IMR-90 (cell line): ENCODE measurements at regions not wholly inside any gene's neighbourhood (a gene's known extent, or its start where the extent isn't known, plus 50 kb on each side); places are given as distances from the start of the nearest gene placed in this dataset.

Source experiments
- BHLHE40 ChIP-seq: fragments of 150-350 bp; IDR thresholded peaks from 2 replicates; pipeline ENCODE4 v1.6.1; 2016; ENCODE audit warnings: mild to moderate bottlenecking, low read depth, low read length
- CEBPB ChIP-seq: IDR thresholded peaks from 2 replicates; pipeline ENCODE4 v1.6.1; 2012; ENCODE audit warnings: low read depth, low read length, improper control_type of control experiment
- CHD1 ChIP-seq: IDR thresholded peaks from 2 replicates; pipeline ENCODE4 v1.6.1; 2012; ENCODE audit warnings: low read depth, low read length, improper control_type of control experiment
- CTCF ChIP-seq: conservative IDR thresholded peaks from 2 replicates; pipeline ENCODE4 v1.5.1; 2012; ENCODE audit warnings: mild to moderate bottlenecking, low read depth, low read length, improper control_type of control experiment
- FOS ChIP-seq: fragments of 150-350 bp; IDR thresholded peaks from 2 replicates; pipeline ENCODE4 v1.6.1; 2016; ENCODE audit warnings: low read depth, low read length
- MAFK ChIP-seq: IDR thresholded peaks from 2 replicates; pipeline ENCODE4 v1.6.1; 2012; ENCODE audit warnings: low read depth, low read length, improper control_type of control experiment
- MAZ ChIP-seq: IDR thresholded peaks from 2 replicates; pipeline ENCODE4 v1.6.1; 2012; ENCODE audit warnings: low read depth, mild to moderate bottlenecking, low read length, improper control_type of control experiment, moderate library complexity, borderline replicate concordance
- MXI1 ChIP-seq: IDR thresholded peaks from 2 replicates; pipeline ENCODE4 v1.6.1; 2012; ENCODE audit warnings: low read depth, mild to moderate bottlenecking, low read length, moderate library complexity, borderline replicate concordance
- POLR2A ChIP-seq: IDR thresholded peaks from 2 replicates; pipeline ENCODE4 v1.6.1; 2012; ENCODE audit warnings: mild to moderate bottlenecking, low read depth, low read length
- RAD21 ChIP-seq: IDR thresholded peaks from 2 replicates; pipeline ENCODE4 v1.6.1; 2012; ENCODE audit warnings: low read length, improper control_type of control experiment
- RFX5 ChIP-seq: IDR thresholded peaks from 2 replicates; pipeline ENCODE4 v1.8.0; 2012; ENCODE audit warnings: low read depth, mild to moderate bottlenecking, low read length, moderate library complexity
- SMC3 ChIP-seq: fragments of 150-350 bp; IDR thresholded peaks from 2 replicates; pipeline ENCODE4 v1.6.1; 2016; ENCODE audit warnings: low read depth, mild to moderate bottlenecking, antibody characterized with exemption, low read length, moderate library complexity
- USF2 ChIP-seq: fragments of 150-350 bp; IDR thresholded peaks from 2 replicates; pipeline ENCODE4 v1.6.1; 2017; ENCODE audit warnings: mild to moderate bottlenecking, antibody characterized with exemption, low read length, low read depth

- TF ChIP-seq CEBPB (no peak), CTCF (no peak), MAFK (no peak), RFX5 (no peak), POLR2A (no peak), MXI1 (no peak), SMC3 (no peak), BHLHE40 (no peak), USF2 (no peak), RAD21 (no peak), CHD1 (no peak), MAZ (no peak), FOS (no peak)
Measured at GRCh38 chr12:66879409-66879808, 200.5 kb upstream of the GRIP1 start.
